ENCODE measurements at regions not wholly inside any gene's neighbourhood (a gene's known extent, or its start where the extent isn't known, plus 50 kb on each side); places are given as distances from the start of the nearest gene placed in this dataset.

DNA sequence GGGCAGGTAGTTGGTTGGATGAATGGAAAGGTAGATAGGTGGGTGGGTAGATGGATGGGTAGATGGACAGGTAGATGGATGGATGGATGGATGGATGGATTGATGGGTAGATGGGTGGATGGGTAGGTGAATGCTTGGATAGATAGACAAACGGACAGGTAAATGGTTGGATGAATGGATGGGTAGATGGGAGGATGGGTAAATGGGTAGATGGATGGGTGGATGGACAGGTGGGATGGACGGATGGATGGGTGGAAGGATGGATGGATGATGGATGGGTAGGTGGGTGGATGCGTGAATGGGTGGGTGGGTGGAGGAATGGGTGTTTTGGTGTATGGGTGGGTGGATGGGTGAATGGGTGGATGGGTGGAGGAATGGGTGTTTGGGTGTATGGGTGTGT is 50.1 kb upstream of the ASAP2 start:
- H3K9me3 ChIP-seq (ENCODE audit: low read length) = no peaks in the 10 kb centered on the region
- H4K20me1 ChIP-seq (ENCODE audit: insufficient read depth, low read depth, low read length) = no peaks in the 10 kb centered on the region

GRCh38 chr2:9154061-9154460 is 52.6 kb upstream of the ASAP2 start:
- Histone ChIP-seq H3K4me3 (ENCODE audit: low read length) (no peak overlapping the region), H3K27me3 (ENCODE audit: low read length) (no peaks in the 10 kb centered on the region), H3K36me3 (ENCODE audit: insufficient read depth, low read length) (no peaks in the 10 kb centered on the region), H2AFZ (ENCODE audit: low read length) (no peak overlapping the region), H3K79me2 (ENCODE audit: low read length) (no peaks in the 10 kb centered on the region), H3K9me3 (ENCODE audit: low read length) (no peaks in the 10 kb centered on the region), H3K9ac (ENCODE audit: low read length) (no peak overlapping the region), H3K4me1 (ENCODE audit: low read length) (no peaks in the 10 kb centered on the region), H4K20me1 (ENCODE audit: insufficient read depth, low read depth, low read length) (no peaks in the 10 kb centered on the region), H3K27ac (ENCODE audit: low read length) (no peak overlapping the region), H3K4me2 (ENCODE audit: low read depth, low read length, poor library complexity, severe bottlenecking) (no peak overlapping the region), H3K9me2 (replicated peaks; ENCODE audit: insufficient read depth, low read length) (no peaks in the 10 kb centered on the region)
- DNase-seq = no peak

More for the DNA sequence above, 50.1 kb upstream of the ASAP2 start:
- Histone ChIP-seq H3K9ac (ENCODE audit: low read length) (no peak overlapping the region), H3K36me3 (ENCODE audit: insufficient read depth, low read length) (no peaks in the 10 kb centered on the region), H3K4me3 (ENCODE audit: low read length) (no peak overlapping the region), H3K4me1 (ENCODE audit: low read length) (no peaks in the 10 kb centered on the region), H2AFZ (ENCODE audit: low read length) (no peak overlapping the region), H3K9me2 (replicated peaks; ENCODE audit: insufficient read depth, low read length) (no peaks in the 10 kb centered on the region), H3K27ac (ENCODE audit: low read length) (no peak overlapping the region), H3K4me2 (ENCODE audit: low read depth, low read length, poor library complexity, severe bottlenecking) (no peak overlapping the region), H3K79me2 (ENCODE audit: low read length) (no peaks in the 10 kb centered on the region), H3K27me3 (ENCODE audit: low read length) (no peaks in the 10 kb centered on the region)
- no peak for DNase-seq

- Histone ChIP-seq H3K9me3 (ENCODE audit: low read length) (no peaks in the 10 kb centered on the region), H3K9ac (ENCODE audit: low read length) (no peak overlapping the region), H3K27me3 (ENCODE audit: low read length) (no peaks in the 10 kb centered on the region), H3K4me3 (ENCODE audit: low read length) (no peak overlapping the region), H4K20me1 (ENCODE audit: insufficient read depth, low read depth, low read length) (no peaks in the 10 kb centered on the region), H3K9me2 (replicated peaks; ENCODE audit: insufficient read depth, low read length) (no peaks in the 10 kb centered on the region), H3K4me2 (ENCODE audit: low read depth, low read length, poor library complexity, severe bottlenecking) (no peak overlapping the region), H3K79me2 (ENCODE audit: low read length) (no peaks in the 10 kb centered on the region), H3K4me1 (ENCODE audit: low read length) (no peaks in the 10 kb centered on the region), H3K36me3 (ENCODE audit: insufficient read depth, low read length) (no peaks in the 10 kb centered on the region), H2AFZ (ENCODE audit: low read length) (no peak overlapping the region), H3K27ac (ENCODE audit: low read length) (no peak overlapping the region)
- DNase-seq = no peak
Measured at GRCh38 chr2:9153643-9153980, 53.0 kb upstream of the ASAP2 start.

DNA sequence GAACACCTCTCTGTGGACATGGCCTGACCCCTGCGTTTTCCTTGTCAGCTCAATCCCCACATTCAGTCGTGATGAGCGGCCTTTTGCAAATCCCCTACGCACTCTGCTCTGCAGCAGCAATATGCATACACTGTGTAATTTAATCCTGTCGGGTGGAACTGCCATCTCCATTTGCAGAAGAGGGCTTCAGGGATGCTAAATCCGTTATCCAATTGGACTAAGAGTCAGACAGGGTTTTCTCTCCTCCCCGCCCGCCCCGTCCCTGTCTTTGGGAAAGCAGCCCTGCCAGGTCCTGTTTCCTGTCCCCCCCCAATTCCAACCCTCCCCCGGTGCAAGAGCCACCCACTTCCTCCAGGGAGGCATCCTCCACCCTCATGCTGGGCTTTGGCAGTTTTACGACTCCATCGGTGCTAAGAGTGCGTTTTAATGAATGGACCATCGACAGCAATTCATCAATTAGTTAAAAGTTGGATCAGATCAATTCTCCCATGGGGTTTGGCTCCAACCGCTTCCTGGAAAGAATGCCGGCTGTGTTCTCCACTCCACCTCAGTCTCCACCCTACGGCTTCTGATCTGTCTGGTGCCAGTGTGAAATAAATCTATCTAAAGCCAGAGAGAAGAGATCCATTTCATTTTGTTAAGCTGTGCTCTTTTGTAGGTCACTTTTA is 53.5 kb upstream of the ASAP2 start:
- no peaks in the 10 kb centered on the region for H3K4me1 ChIP-seq (ENCODE audit: low read length)
- no peak overlapping the region for H3K4me2 ChIP-seq (ENCODE audit: low read depth, low read length, poor library complexity, severe bottlenecking)
- H3K27me3 ChIP-seq (ENCODE audit: low read length) = no peaks in the 10 kb centered on the region
- H3K79me2 ChIP-seq (ENCODE audit: low read length) = no peaks in the 10 kb centered on the region
- H2AFZ ChIP-seq (ENCODE audit: low read length) = no peak overlapping the region
- no peak overlapping the region for H3K27ac ChIP-seq (ENCODE audit: low read length)
- H4K20me1 ChIP-seq (ENCODE audit: insufficient read depth, low read depth, low read length) = no peaks in the 10 kb centered on the region
- no peak for DNase-seq
- no peaks in the 10 kb centered on the region for H3K36me3 ChIP-seq (ENCODE audit: insufficient read depth, low read length)
- H3K9me2 ChIP-seq (replicated peaks; ENCODE audit: insufficient read depth, low read length) = no peaks in the 10 kb centered on the region
- H3K9me3 ChIP-seq (ENCODE audit: low read length) = no peaks in the 10 kb centered on the region
- H3K9ac ChIP-seq (ENCODE audit: low read length) = no peak overlapping the region
- H3K4me3 ChIP-seq (ENCODE audit: low read length) = no peak overlapping the region

DNA sequence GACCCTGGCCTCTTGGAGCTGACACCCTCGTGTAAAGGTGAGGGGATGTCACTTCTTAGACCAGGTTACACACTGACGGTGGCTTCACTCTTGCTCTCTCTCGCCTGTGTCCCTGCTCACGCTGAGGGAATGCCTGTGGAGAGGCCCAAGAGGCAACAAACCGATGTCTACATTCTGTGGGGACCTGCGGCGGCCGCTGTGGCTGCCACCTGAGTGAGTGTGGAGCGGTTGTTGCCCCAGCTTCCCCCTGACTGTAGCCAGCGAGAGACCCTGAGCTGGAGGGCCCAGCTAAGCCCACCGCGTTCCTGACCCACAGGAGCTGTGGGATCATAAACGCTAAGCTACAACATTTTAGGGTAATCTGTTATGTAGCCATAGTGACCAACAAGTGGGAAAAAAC is 55.7 kb upstream of the ASAP2 start:
- H3K9ac ChIP-seq (ENCODE audit: low read length) = no peak overlapping the region
- no peaks in the 10 kb centered on the region for H3K79me2 ChIP-seq (ENCODE audit: low read length)
- no peak overlapping the region for H3K4me3 ChIP-seq (ENCODE audit: low read length)
- H2AFZ ChIP-seq (ENCODE audit: low read length) = no peak overlapping the region
- H3K4me2 ChIP-seq (ENCODE audit: low read depth, low read length, poor library complexity, severe bottlenecking) = no peak overlapping the region
- no peaks in the 10 kb centered on the region for H3K4me1 ChIP-seq (ENCODE audit: low read length)
- no peaks in the 10 kb centered on the region for H3K27me3 ChIP-seq (ENCODE audit: low read length)
- no peaks in the 10 kb centered on the region for H3K9me3 ChIP-seq (ENCODE audit: low read length)
- H3K27ac ChIP-seq (ENCODE audit: low read length) = no peak overlapping the region
- DNase-seq = no peak
- H4K20me1 ChIP-seq (ENCODE audit: insufficient read depth, low read depth, low read length) = no peaks in the 10 kb centered on the region
- no peaks in the 10 kb centered on the region for H3K9me2 ChIP-seq (replicated peaks; ENCODE audit: insufficient read depth, low read length)
- H3K36me3 ChIP-seq (ENCODE audit: insufficient read depth, low read length) = no peaks in the 10 kb centered on the region

GRCh38 chr2:9150568-9150900 is 56.1 kb upstream of the ASAP2 start:
- DNase-seq = no peak
- H3K9me2 ChIP-seq (replicated peaks; ENCODE audit: insufficient read depth, low read length) = no peaks in the 10 kb centered on the region
- H2AFZ ChIP-seq (ENCODE audit: low read length) = no peak overlapping the region
- no peaks in the 10 kb centered on the region for H4K20me1 ChIP-seq (ENCODE audit: insufficient read depth, low read depth, low read length)
- no peaks in the 10 kb centered on the region for H3K4me1 ChIP-seq (ENCODE audit: low read length)
- H3K9ac ChIP-seq (ENCODE audit: low read length) = no peak overlapping the region
- H3K36me3 ChIP-seq (ENCODE audit: insufficient read depth, low read length) = no peaks in the 10 kb centered on the region
- H3K9me3 ChIP-seq (ENCODE audit: low read length) = no peaks in the 10 kb centered on the region
- H3K79me2 ChIP-seq (ENCODE audit: low read length) = no peaks in the 10 kb centered on the region
- H3K27ac ChIP-seq (ENCODE audit: low read length) = no peak overlapping the region
- H3K4me3 ChIP-seq (ENCODE audit: low read length) = no peak overlapping the region
- no peaks in the 10 kb centered on the region for H3K27me3 ChIP-seq (ENCODE audit: low read length)
- H3K4me2 ChIP-seq (ENCODE audit: low read depth, low read length, poor library complexity, severe bottlenecking) = no peak overlapping the region

DNA sequence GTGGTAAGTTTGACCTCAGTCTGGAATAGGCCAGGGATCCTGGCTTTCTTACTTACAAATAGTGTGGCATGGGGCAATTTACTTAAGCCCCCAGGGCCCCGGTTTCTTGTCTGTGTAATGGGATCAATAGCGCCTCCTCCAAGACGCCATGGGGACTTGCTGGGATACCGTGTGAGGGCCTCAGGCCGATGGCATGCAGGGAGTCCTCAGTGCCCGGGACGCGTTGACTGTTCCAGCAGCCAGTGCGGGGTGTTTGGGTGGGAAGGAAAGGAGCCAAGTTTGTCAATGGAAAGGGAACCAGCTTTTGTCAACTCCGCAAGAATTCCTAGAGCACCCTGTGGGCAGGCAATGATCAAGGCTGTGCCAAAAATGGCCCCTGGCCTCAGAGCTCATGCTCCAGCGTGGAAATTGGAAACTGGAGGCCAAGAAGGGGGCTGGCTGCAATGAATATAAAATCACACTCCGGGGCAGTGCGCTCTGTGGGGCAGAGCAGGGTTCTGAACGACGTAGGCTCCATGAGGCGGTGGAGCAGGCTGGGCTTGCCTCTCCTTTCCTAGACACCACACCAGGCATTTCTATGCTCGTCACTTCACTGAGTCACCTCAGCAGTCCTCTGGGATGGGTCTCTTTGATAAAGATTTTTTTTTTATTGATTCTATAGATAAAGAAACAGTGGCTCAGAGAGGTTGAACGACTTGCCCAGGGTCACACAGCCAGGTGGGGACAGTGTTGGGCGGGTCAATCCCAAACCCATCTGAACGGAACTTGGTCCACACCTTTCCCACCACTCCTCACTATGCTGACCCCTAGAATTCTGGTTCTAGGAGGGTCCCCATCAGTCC is 56.7 kb upstream of the ASAP2 start:
- Histone ChIP-seq H2AFZ (ENCODE audit: low read length) (no peak overlapping the region), H3K4me1 (ENCODE audit: low read length) (no peaks in the 10 kb centered on the region), H3K36me3 (ENCODE audit: insufficient read depth, low read length) (no peaks in the 10 kb centered on the region), H3K27ac (ENCODE audit: low read length) (no peak overlapping the region), H3K4me3 (ENCODE audit: low read length) (no peak overlapping the region), H4K20me1 (ENCODE audit: insufficient read depth, low read depth, low read length) (no peaks in the 10 kb centered on the region), H3K79me2 (ENCODE audit: low read length) (no peaks in the 10 kb centered on the region), H3K27me3 (ENCODE audit: low read length) (no peaks in the 10 kb centered on the region), H3K9me3 (ENCODE audit: low read length) (no peaks in the 10 kb centered on the region), H3K4me2 (ENCODE audit: low read depth, low read length, poor library complexity, severe bottlenecking) (no peak overlapping the region), H3K9ac (ENCODE audit: low read length) (no peak overlapping the region), H3K9me2 (replicated peaks; ENCODE audit: insufficient read depth, low read length) (no peaks in the 10 kb centered on the region)
- no peak for DNase-seq

DNA sequence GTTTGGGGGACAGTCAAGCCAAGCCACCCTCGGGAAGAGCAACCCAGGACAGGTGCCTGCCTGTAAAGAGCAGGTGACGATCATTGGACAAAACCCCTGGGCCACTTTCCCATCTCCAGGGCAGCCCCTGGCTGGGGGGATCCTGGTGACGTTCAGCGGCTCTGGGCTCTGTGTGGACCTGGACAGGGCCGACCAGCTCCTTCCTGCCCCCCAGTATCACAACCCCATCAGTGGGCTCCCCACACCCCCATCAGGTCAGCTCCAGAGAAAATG is 57.3 kb upstream of the ASAP2 start:
- Histone ChIP-seq H3K9me3 (ENCODE audit: low read length) (no peaks in the 10 kb centered on the region), H3K79me2 (ENCODE audit: low read length) (no peaks in the 10 kb centered on the region), H3K4me3 (ENCODE audit: low read length) (no peak overlapping the region), H3K27ac (ENCODE audit: low read length) (no peak overlapping the region), H3K9me2 (replicated peaks; ENCODE audit: insufficient read depth, low read length) (no peaks in the 10 kb centered on the region), H3K9ac (ENCODE audit: low read length) (no peak overlapping the region), H4K20me1 (ENCODE audit: insufficient read depth, low read depth, low read length) (no peaks in the 10 kb centered on the region), H3K4me2 (ENCODE audit: low read depth, low read length, poor library complexity, severe bottlenecking) (no peak overlapping the region), H3K4me1 (ENCODE audit: low read length) (no peaks in the 10 kb centered on the region), H2AFZ (ENCODE audit: low read length) (no peak overlapping the region), H3K27me3 (ENCODE audit: low read length) (no peaks in the 10 kb centered on the region), H3K36me3 (ENCODE audit: insufficient read depth, low read length) (no peaks in the 10 kb centered on the region)
- no peak for DNase-seq
